ENCODE measurements at regions not wholly inside any gene's neighbourhood (a gene's known extent, or its start where the extent isn't known, plus 50 kb on each side); places are given as distances from the start of the nearest gene placed in this dataset.

DNA sequence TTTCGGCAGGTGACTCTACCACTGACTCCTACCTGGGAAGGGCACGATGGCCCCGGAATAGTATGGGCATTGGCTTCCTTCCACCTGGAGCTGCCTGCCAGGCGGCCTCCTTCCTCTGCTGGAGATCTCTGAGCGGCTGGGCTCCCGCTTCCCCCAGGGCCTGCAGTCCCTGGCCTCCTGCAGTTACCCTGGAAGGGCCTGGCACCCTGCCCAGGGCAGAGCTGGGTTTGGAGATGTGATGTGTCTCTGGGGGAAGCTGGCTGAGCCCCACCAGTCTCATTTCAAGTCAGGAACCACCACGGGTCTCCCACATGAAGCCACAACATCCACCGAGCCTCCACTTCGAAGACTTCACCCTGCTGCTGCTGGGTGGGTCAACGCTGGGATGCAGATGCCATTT is 97.9 kb downstream of the IRF8 start:
- no peak overlapping the region for H3K4me3 ChIP-seq (replicated peaks in 1 of 3; ENCODE audit: insufficient read depth in 1 of 3, low read depth in 1 of 3, low read length in 3 of 3)
- FAIRE-seq = no peak
- H3K9me3 ChIP-seq (replicated peaks; ENCODE audit: control insufficient read depth, insufficient read depth, low read length) = no peaks in the 10 kb centered on the region
- no peak overlapping the region for H3K4me2 ChIP-seq (ENCODE audit: insufficient read depth, low read length)
- H3K27me3 ChIP-seq (ENCODE audit: control insufficient read depth in 2 of 2, insufficient read depth in 2 of 2, low read length in 2 of 2) = peaks cover 0 to 2% of the 10 kb centered on the region in 2 experiments
- dilution Hi-C loops (cut with MboI; ENCODE audit: extremely low pct_ligation_motif_present, low sequenced_read_pairs) (no loop called here), intact Hi-C loops (cut with micrococcal nuclease) (no loop called here)
- no peaks in the 10 kb centered on the region for H3K79me2 ChIP-seq (ENCODE audit: control insufficient read depth, insufficient read depth, low read length)
- CTCF ChIA-PET = interaction anchor here (1.5 to 4.2 kb wide), 3 partner anchors 10 to 176 kb away, joined by 4 to 12 read pairs (median 10); no protein-coding TSS in a partner anchor
- H2AFZ ChIP-seq (ENCODE audit: low read depth, low read length) = no peak overlapping the region
- no peak overlapping the region for H3K9ac ChIP-seq (replicated peaks; ENCODE audit: extremely low read depth, insufficient read depth, low read length)
- POLR2A ChIA-PET = no interaction called here
- H4K20me1 ChIP-seq (replicated peaks; ENCODE audit: control insufficient read depth, extremely low read depth, insufficient read depth, low read length) = no peaks in the 10 kb centered on the region
- no TSS peak for BruUV-seq (replicated peaks)
- H3K4me1 ChIP-seq (ENCODE audit: control insufficient read depth, extremely low read depth, insufficient read depth, low read length) = no peaks in the 10 kb centered on the region
- no peaks in the 10 kb centered on the region for H3K9me1 ChIP-seq (replicated peaks; ENCODE audit: control insufficient read depth, extremely low read depth, insufficient read depth, low read length)
- no peaks in the 10 kb centered on the region for H3K36me3 ChIP-seq (ENCODE audit: control insufficient read depth in 2 of 2, extremely low read depth in 1 of 2, insufficient read depth in 2 of 2, low read length in 2 of 2)
- TF ChIP-seq POLR2AphosphoS5 (IDR thresholded peaks at IDR 0.05; ENCODE audit: insufficient read depth, low read depth, low read length) (no peak), EZH2 (IDR thresholded peaks at IDR 0.05; ENCODE audit: borderline replicate concordance, low read depth, low read length, severe bottlenecking) (no peak), GATA2 (IDR thresholded peaks at IDR 0.05; ENCODE audit: insufficient read depth, insufficient read length, low read depth, low read length) (no peak), POLR2A (IDR thresholded peaks at IDR 0.05; ENCODE audit: low read depth, low read length) (no peak), JUN (IDR thresholded peaks at IDR 0.05; ENCODE audit: borderline replicate concordance, insufficient read depth, insufficient read length, low read depth) (no peak)
- TF ChIP-seq, protein P1, sequence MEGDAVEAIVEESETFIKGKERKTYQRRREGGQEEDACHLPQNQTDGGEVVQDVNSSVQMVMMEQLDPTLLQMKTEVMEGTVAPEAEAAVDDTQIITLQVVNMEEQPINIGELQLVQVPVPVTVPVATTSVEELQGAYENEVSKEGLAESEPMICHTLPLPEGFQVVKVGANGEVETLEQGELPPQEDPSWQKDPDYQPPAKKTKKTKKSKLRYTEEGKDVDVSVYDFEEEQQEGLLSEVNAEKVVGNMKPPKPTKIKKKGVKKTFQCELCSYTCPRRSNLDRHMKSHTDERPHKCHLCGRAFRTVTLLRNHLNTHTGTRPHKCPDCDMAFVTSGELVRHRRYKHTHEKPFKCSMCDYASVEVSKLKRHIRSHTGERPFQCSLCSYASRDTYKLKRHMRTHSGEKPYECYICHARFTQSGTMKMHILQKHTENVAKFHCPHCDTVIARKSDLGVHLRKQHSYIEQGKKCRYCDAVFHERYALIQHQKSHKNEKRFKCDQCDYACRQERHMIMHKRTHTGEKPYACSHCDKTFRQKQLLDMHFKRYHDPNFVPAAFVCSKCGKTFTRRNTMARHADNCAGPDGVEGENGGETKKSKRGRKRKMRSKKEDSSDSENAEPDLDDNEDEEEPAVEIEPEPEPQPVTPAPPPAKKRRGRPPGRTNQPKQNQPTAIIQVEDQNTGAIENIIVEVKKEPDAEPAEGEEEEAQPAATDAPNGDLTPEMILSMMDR (IDR thresholded peaks at IDR 0.05; ENCODE audit: extremely low read depth in 1 of 2, insufficient read depth in 1 of 2, low read depth in 1 of 2, low read length in 2 of 2) = no peak
- H3K27ac ChIP-seq (ENCODE audit: insufficient read depth, low read depth, low read length) = no peak overlapping the region
- no peak for DNase-seq (ENCODE audit: low read depth, low spot score)

All from endothelial cell of umbilical vein (primary cell).